Amygdala (tissue), 56 donors: ENCODE measurements at regions not wholly inside any gene's neighbourhood (a gene's known extent, or its start where the extent isn't known, plus 50 kb on each side); places are given as distances from the start of the nearest gene placed in this dataset.
"Not testable (repeated sequence)": the region's sequence is repeated elsewhere in the genome, so short reads cannot be mapped to it uniquely, and the experiment has no call there.

Experiments used
- DNase-seq, 56 donors: peaks; one replicate each; lab custom pipeline; 2025; lab: John Stamatoyannopoulos, UW

- no peak for DNase-seq
Observed at GRCh38 chr5:18394443-18394804, 760.2 kb downstream of the TAF11L14 start.

DNA sequence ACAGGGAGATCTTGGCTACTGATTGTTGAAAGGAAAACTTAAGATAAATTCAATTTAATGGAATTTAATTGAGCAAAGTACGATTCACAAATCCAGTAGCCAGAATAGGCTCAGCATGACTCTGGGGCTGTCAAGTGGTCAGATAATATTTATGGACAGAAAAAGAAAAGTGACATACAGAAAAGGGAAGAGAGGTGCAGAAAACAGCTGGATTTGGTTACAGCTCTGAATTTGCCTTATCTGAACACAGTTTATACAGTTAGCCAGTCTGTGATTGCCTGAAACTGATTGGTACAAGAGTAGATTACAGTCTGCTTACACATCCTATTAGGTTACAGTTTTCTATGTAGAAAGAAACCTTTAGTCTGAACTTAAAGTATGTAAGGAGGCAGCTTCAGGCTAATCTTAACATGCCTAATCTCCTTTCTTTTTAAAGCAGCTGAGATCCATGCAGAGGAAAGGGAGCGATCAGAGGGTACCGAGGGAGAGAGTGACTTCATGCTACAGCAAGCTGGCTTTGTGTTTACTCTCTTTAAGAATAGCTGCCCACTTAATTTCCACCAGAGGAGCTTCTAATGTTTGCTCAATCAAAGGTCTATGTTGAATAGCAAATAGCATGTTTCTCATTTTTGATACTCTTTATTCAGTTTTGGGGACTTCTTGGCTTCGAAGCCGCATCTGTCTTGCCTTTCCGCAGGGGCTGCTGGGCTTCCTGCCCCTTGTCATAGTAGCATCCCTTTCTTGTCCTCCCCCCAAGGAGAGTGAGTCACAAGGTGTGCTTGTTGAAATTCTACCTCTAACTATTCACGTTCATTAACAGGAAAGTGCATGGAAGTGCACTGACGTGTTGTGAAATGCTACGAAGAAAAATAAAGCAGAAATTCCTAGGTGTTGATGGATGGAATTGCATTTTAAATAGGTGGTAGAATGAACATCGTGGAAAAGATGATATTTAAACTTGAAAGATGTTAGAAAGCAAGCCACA lies 761.2 kb downstream of the TAF11L14 start:
- DNase-seq: no peak

DNA sequence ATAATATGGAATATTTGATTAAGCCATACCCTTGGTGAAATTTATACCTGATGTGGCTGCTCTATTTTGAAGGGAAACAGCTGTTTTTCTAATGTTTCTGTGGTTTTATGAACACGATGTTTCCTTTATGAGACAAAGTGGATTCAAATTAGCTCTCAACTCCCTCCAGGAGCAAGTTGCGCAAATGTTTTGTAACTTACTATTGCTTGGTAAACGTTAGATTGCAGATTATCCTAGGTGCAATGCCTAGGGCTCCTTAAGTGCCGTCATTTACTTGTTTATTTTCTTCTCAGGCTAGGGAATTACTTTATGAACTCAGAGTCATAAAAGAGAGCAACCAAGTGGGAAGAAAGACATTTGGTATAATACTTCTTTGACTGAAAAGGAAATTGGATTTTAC lies 763.1 kb downstream of the TAF11L14 start:
- DNase-seq: no peak

- DNase-seq: no peak
Observed at GRCh38 chr5:18397891-18398290, 763.6 kb downstream of the TAF11L14 start.

GRCh38 chr5:18399461-18400327 lies 765.4 kb downstream of the TAF11L14 start:
- DNase-seq: not testable (repeated sequence)

- no peak for DNase-seq
Observed at GRCh38 chr5:18403141-18403540, 768.9 kb downstream of the TAF11L14 start.

DNA sequence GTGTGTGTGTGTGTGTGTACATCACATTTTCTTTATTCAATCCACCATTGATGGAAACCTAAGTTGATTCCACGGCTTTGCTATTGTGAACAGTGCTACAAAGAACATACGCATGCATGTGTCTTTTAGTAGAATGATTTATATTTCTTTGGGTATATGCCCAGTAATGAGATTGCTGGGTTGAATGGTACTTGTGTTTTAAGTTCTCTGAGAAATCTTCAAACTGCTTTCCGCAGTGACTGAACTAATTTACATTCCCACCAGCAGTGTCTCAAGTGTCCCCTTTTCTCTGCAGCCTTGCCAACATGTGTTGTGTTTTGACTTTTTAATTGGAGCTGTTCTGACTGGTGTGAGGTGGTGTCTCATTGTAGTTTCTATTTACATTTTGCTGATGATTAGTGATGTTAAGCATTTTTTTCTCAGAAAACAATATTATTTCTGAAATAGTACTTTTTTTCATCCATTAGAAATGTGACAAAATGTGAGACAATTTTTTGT lies 769.7 kb downstream of the TAF11L14 start:
- DNase-seq: no peak

DNA sequence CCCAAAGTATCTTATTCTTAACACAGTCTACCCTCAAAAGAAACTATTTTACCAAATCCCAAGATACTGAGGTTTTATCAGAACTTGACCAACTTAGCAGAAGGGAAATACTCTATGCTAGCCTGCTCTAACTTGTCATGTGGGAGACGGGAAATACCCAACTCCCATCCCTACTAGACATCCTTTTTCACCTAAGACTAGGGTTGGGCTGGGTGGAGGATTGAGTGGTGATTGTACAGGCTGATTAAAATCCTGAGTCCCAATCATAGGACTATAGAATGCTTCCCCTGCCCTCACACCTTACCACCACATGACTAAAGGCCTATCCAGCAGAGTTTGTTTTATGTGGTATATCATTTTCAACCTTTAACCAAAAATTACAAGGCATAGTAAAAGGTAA lies 786.5 kb downstream of the TAF11L14 start:
- no peak for DNase-seq

DNA sequence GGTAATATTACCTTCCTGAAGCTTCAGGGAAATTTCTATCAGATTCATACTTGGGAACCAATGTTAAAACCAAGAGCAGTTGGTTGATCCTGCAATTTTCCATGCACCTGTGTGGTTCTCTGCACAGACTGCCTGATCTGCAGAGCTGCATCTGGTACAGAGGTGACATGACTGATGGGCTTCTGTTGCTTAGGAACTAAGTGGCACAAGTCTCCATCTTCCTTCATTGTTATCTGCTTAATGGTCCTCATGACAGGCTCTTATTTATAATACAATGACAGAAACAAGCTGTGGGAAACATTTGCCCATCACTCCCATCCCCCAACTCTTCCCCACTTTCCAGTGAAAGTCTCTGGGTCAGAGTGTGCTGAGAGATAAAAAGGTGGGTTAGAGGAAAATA lies 799.1 kb downstream of the TAF11L14 start:
- no peak for DNase-seq

- no peak for DNase-seq
Observed at GRCh38 chr5:18438126-18438525, 803.9 kb downstream of the TAF11L14 start.

DNA sequence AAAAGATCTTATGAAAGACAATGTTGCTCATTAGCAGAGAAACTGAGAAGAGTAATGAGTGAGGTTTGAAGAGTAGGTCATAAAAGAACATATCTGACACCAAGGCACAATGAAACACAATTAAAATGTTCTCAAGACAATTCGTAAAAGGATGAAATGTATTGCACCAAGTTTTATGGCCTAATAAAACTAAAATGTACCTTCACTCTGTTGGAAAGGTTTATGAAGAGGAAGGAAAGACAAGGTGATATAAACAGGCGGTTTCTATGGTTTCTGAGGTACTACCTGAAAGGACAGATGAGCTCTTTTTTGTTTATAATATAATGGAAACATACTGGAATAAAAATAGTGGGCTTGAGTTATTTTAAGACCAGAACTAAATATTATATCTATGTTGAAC lies 821.3 kb downstream of the TAF11L14 start:
- DNase-seq: no peak

- no peak for DNase-seq
Observed at GRCh38 chr5:18457255-18457654, 823.0 kb downstream of the TAF11L14 start.

DNA sequence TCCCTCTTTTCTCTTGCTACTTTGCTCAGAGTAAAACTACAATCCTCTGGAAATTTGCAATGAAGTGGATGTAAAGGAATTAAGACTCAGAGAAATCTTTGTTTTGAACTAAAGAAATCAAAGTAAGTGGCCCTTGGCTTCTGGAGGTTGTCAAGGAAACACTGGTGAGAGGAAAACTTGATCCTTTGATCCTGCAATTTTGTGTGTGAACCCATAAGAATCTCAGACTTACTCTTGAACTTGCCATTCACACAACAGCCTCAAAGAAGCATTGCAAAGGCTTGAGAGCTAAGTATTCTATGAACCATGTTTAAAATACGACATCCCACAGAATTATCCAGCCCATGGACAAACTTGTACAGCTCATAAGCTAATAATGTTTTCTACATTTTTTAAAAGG lies 827.5 kb downstream of the TAF11L14 start:
- DNase-seq: no peak

DNA sequence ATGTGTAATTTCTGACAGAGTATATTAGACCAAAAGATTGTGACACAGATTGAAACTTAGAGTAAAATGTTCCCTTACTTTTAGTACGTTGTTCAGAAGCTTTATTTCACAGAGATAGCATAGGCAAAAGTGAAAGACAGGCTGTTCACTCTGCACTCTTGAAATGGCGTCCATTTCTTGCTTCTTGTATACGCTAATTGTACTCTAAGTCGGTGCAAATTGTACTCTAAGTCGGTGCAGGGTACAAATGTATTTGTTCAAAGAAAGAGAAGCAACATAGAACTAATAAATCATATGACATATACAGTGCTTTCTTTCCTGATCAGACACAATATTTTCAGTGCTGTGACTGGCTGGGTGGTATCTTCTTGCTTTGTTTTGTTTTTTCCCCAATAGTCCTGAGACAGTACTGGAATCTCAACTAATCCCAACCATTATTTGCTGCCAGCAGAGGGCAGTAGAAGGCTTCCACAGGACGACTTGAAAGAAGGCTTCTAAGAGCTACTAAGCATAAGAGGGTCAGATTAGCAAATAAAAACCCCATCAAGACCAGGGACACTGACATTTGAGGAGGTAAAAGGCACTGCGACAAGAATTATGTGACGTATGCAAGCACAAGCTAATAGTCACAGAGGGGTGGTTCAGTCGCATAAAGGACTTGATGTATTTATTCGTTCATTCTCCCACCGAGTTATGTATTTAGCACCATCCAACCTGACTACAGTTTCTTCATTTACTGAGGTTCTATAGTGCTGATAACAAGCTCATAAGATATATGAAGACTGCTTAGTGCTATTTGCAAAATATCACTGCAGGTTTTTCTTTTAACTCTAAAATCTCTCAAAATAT lies 831.8 kb downstream of the TAF11L14 start:
- DNase-seq: peak in 48 of 56 donors; percentile 1 to 92 (median 38)

DNA sequence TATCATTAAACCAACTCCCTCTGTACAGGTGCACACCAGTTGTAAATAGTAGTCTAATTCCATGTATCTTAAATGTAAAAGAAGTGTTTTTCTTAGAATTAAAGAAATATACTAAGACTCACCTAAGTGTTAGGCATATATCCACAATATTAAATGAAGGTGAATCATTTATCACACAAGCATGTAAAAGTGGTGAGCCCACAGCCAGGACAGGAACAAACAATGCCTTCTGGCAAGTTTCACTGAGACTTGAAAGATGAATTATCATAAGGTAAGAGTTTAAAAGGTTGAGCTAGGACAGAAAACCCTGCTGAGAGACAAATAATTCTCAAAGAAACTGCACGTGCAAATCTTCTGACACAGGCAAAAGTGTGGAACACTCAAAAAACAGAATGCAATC lies 832.5 kb downstream of the TAF11L14 start:
- no peak for DNase-seq

DNA sequence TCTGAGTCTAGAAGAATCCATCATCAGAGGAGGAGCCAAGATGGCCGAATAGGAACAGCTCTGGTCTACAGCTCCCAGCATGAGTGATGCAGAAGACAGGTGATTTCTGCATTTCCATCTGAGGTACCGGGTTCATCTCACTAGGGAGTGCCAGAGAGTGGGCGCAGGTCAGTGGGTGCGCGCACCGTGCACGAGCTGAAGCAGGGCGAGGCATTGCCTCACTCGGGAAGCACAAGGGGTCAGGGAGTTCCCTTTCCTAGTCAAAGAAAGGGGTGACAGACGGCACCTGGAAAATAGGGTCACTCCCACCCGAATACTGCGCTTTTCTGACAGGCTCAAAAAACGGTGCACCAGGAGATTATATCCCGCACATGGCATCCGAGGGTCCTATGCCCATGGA lies 837.5 kb downstream of the TAF11L14 start:
- DNase-seq: not testable (repeated sequence)

- no peak for DNase-seq
Observed at GRCh38 chr5:18483451-18483850, 849.2 kb downstream of the TAF11L14 start.

GRCh38 chr5:18487928-18488480 lies 853.7 kb downstream of the TAF11L14 start:
- no peak for DNase-seq

DNA sequence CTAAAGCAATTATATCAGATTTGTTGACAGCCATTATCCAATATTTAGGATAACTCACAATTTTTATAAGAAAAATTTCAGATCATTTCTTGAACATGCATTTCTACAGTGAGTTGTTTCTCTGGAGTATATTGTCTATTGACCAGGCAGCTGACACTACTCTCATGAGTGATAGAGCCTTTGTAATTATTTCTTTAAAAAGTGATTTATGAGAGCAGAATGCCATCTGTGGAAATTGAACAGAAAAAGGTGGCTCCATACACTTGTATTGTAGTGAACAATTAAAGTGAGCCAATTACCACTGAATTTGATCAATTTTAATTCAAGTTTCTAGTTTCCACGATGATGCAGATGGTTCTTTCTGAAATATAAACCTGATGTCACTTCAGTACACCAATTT lies 855.4 kb downstream of the TAF11L14 start:
- no peak for DNase-seq

GRCh38 chr5:18491349-18491748 lies 857.1 kb downstream of the TAF11L14 start:
- no peak for DNase-seq
